ENCODE measurements at regions not wholly inside any gene's neighbourhood (a gene's known extent, or its start where the extent isn't known, plus 50 kb on each side); places are given as distances from the start of the nearest gene placed in this dataset.

- intact Hi-C loops (cut with DNase I), result loop anchor here (10.0 kb wide), 1 partner anchor 296 kb away; no protein-coding TSS in a partner anchor
- WGBS, 2 donors, result 27 to 31% methylated on average over 8 of the region's 8 CpGs
These were observed 135.4 kb upstream of the MGAT5 start for GRCh38 chr2:134118279-134119116.

DNA sequence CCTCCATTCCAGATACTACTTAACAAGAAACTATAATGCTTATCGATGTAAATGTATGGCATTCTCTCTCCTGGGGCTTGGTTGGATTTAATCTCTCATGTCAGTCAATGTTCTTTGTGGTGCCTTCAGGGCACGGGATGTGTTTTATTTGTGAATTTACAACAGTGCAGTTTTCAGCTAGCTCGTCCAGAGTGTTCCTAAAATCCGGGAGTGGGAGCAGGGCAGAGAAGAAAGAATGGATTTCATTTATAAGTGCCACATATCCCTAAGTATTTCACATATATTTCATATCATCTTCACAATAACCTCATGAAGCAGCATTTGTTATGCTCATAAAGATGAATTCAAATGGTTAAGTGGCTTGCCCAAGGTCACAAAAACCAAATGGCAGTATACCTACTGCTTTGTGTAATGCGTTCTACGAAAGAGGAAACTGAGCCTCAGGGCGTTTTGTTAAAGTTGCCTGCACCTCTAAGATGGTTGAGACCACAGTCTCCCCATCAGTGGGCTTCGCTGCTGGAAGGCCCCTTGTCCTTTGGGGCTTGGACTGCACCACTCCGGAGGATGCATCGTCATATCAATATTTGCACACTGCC, 134.7 kb upstream of the MGAT5 start:
- no peaks in the 10 kb centered on the region for H3K9me3 ChIP-seq
- no peaks in the 10 kb centered on the region for H3K27me3 ChIP-seq
- H3K4me3 ChIP-seq, result no peak overlapping the region
- peak overlapping the region in 3 of 4 donors; percentile 88 to 94 (median 90) for H3K27ac ChIP-seq
- TF ChIP-seq POLR2A (IDR thresholded peaks at IDR 0.05) (no peak), CTCF (IDR thresholded peaks at IDR 0.05) (no peak)
- no peaks in the 10 kb centered on the region for H3K36me3 ChIP-seq (replicated peaks in 1 of 2; ENCODE audit: insufficient read depth in 1 of 2, low read depth in 2 of 2)
- peaks cover 44% of the 10 kb centered on the region for H3K4me1 ChIP-seq
- WGBS, 2 donors, result 14 to 17% methylated on average over 7 to 10 of the region's 10 CpGs
- DNase-seq, result no peak
- intact Hi-C loops (cut with DNase I), result loop anchor here (10.0 kb wide), 1 partner anchor 296 kb away; no protein-coding TSS in a partner anchor
- ATAC-seq, result no peak

More at GRCh38 chr2:134118279-134119116, 135.4 kb upstream of the MGAT5 start:
- Histone ChIP-seq H3K4me3 (no peak overlapping the region), H3K27me3 (no peaks in the 10 kb centered on the region), H3K27ac (peak overlapping the region in 3 of 4 donors; percentile 28 to 53 (median 52)), H3K9me3 (no peaks in the 10 kb centered on the region), H3K4me1 (peaks cover 37% of the 10 kb centered on the region), H3K36me3 (replicated peaks in 1 of 2; ENCODE audit: insufficient read depth in 1 of 2, low read depth in 2 of 2) (no peaks in the 10 kb centered on the region)
- peak; percentile 85 to 93 (median 90) for DNase-seq
- peak; percentile 53 for ATAC-seq
- TF ChIP-seq CTCF (IDR thresholded peaks at IDR 0.05) (peak; percentile 59 to 92 (median 87)), POLR2A (IDR thresholded peaks at IDR 0.05) (no peak)

GRCh38 chr2:134119713-134120405, 134.0 kb upstream of the MGAT5 start:
- ATAC-seq, result peak; percentile 82
- Histone ChIP-seq H3K27me3 (no peaks in the 10 kb centered on the region), H3K4me1 (peaks cover 49% of the 10 kb centered on the region), H3K36me3 (replicated peaks in 1 of 2; ENCODE audit: insufficient read depth in 1 of 2, low read depth in 2 of 2) (no peaks in the 10 kb centered on the region), H3K9me3 (no peaks in the 10 kb centered on the region), H3K27ac (peak overlapping the region; percentile 81 to 94 (median 89)), H3K4me3 (peak overlapping the region; percentile 85 to 89)
- DNase-seq, result peak; percentile 91 to 94 (median 92)
- intact Hi-C loops (cut with DNase I), result loop anchor here (10.0 kb wide), 2 partner anchors 125 to 295 kb away; no protein-coding TSS in a partner anchor
- TF ChIP-seq POLR2A (IDR thresholded peaks at IDR 0.05), result peak; percentile 75 to 84 (median 81)
- peak in 1 of 7 experiments; percentile 7 for TF ChIP-seq CTCF (IDR thresholded peaks at IDR 0.05)
- 0% methylated on average over 71 of the region's 81 CpGs; no CpG with 5 or more reads in 1 of the 2 donors for WGBS, 2 donors

- H3K4me1 ChIP-seq, result peaks cover 54% of the 10 kb centered on the region
- no peak for TF ChIP-seq CTCF (IDR thresholded peaks at IDR 0.05)
- TF ChIP-seq POLR2A (IDR thresholded peaks at IDR 0.05), result no peak
These were observed 133.5 kb upstream of the MGAT5 start for GRCh38 chr2:134120406-134120732.

More at GRCh38 chr2:134120406-134120732, 133.5 kb upstream of the MGAT5 start:
- Histone ChIP-seq H3K4me3 (peak overlapping the region; percentile 85 to 89), H3K36me3 (replicated peaks in 1 of 2; ENCODE audit: insufficient read depth in 1 of 2, low read depth in 2 of 2) (no peaks in the 10 kb centered on the region), H3K27me3 (no peaks in the 10 kb centered on the region), H3K9me3 (no peaks in the 10 kb centered on the region), H3K27ac (peak overlapping the region; percentile 81 to 94 (median 89))
- ATAC-seq, result peak; percentile 1
- intact Hi-C loops (cut with DNase I), result loop anchor here (10.0 kb wide), 1 partner anchor 124 kb away; no protein-coding TSS in a partner anchor
- WGBS, 2 donors, result 0% methylated on average over 2 to 33 of the region's 37 CpGs
- DNase-seq, result peak in 1 of 4 donors; percentile 32
